GM06990 (cell line): ENCODE measurements at regions not wholly inside any gene's neighbourhood (a gene's known extent, or its start where the extent isn't known, plus 50 kb on each side); places are given as distances from the start of the nearest gene placed in this dataset.

Experiments
- DNase-seq: peaks from one replicate; pipeline ENCODE4 v3.0.0-alpha.2; 2011; ENCODE audit not compliant: insufficient read length; ENCODE audit errors: extremely low read depth
- H3K27me3 ChIP-seq: replicated peaks from 2 replicates; pipeline ENCODE4 v1.6.0; 2011; ENCODE audit warnings: low read length; ENCODE audit not compliant: control insufficient read depth, insufficient read depth
- H3K36me3 ChIP-seq: 2 replicates; pipeline ENCODE4 v1.5.1; 2011; ENCODE audit warnings: low read length; ENCODE audit not compliant: control insufficient read depth, insufficient read depth
- H3K4me3 ChIP-seq: replicated peaks from 2 replicates; pipeline ENCODE4 v1.5.1; 2011; ENCODE audit warnings: low read depth, mild to moderate bottlenecking, control low read depth, low read length
- TF ChIP-seq, protein P1 (sequence below): IDR thresholded peaks from 2 replicates; pipeline ENCODE4 v1.5.1; 2011; ENCODE audit warnings: low read length, control low read depth, mild to moderate bottlenecking, inconsistent platforms; ENCODE audit not compliant: insufficient read depth, poor library complexity, severe bottlenecking

DNA sequence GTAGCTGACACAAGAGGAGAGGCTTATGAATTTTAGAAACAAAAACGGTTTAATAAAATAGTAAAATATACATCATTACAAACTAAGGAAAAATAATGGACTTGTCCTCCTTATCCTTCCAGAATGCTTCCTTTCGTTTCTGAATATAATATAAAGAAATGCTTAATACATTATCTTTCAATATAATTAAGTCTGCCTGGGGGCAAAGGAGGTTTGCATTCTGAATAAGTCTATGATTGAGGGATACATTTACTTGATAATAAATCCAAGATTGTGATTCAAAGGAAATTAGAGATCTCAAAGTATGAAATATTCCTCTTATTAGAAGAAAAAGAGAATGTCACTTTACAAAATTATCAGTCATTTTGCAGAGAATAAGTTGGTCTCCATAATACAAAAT is 386.5 kb downstream of the SPATA31D1 start:
- Histone ChIP-seq H3K36me3 (no peaks in the 10 kb centered on the region), H3K27me3 (no peaks in the 10 kb centered on the region), H3K4me3 (no peak overlapping the region)
- TF ChIP-seq, protein P1, sequence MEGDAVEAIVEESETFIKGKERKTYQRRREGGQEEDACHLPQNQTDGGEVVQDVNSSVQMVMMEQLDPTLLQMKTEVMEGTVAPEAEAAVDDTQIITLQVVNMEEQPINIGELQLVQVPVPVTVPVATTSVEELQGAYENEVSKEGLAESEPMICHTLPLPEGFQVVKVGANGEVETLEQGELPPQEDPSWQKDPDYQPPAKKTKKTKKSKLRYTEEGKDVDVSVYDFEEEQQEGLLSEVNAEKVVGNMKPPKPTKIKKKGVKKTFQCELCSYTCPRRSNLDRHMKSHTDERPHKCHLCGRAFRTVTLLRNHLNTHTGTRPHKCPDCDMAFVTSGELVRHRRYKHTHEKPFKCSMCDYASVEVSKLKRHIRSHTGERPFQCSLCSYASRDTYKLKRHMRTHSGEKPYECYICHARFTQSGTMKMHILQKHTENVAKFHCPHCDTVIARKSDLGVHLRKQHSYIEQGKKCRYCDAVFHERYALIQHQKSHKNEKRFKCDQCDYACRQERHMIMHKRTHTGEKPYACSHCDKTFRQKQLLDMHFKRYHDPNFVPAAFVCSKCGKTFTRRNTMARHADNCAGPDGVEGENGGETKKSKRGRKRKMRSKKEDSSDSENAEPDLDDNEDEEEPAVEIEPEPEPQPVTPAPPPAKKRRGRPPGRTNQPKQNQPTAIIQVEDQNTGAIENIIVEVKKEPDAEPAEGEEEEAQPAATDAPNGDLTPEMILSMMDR, result no peak
- no peak for DNase-seq

DNA sequence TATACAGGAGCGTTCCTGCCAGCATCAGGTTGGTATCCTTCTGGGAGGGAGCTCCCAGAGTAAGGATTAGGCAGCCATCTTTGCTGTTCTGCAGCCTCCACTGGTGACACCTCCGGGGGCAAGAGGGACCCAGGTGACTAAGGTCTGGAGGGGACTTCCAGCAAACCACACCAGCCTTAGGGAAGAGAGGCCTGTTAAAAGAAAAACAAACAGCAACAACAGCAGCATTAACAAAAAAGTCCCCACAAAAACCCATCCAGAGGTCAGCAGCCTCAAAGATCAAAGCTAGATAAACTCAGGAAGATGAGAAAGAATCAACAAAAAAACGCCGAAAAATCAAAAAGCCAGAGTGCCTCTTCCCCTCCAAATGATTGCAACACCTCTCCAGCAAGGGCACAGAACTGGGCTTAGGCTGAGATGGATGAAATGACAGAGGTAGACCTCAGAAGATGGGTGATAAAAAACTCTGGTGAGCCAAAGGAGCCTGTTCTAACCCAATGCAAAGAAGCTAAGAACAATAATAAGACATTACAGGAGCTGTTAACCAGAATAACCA is 388.2 kb downstream of the SPATA31D1 start:
- TF ChIP-seq, protein P1, result no peak
- Histone ChIP-seq H3K27me3 (no peaks in the 10 kb centered on the region), H3K4me3 (no peak overlapping the region), H3K36me3 (no peaks in the 10 kb centered on the region)
- DNase-seq, result no peak

DNA sequence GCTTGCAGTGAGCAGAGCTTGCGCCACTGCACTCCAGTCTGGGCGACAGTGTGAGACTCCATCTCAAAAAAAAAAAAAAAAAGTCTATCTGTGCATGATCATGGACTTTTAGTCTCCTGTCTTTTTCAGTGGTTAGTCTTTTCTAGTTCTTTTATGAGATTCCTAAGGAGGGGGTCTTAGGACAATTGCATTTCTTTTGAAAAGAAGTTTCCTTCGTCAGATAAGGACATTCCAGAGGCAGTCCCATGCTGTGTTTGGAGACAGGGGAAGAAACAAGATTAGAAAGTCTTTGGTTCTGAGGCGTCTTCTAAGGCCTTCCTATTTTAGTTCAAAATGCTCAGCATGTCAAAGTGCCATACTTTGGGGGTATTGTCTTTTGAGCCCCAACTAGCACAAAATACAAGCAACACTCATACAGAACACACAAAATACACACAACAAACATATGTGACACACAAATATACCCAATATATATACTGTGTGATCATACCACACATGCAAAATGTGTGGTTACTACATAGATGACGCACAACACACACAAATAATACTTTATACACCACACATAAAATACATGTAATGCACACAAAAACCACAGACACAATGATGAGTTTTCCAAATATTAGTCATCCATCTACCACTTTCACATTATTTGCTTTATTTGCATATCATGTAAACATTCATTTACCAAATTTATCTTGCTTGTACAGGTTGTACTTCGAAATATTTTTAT is 394.5 kb downstream of the SPATA31D1 start:
- no peak for DNase-seq
- Histone ChIP-seq H3K27me3 (no peaks in the 10 kb centered on the region), H3K4me3 (no peak overlapping the region), H3K36me3 (no peaks in the 10 kb centered on the region)
- TF ChIP-seq, protein P1, result no peak

DNA sequence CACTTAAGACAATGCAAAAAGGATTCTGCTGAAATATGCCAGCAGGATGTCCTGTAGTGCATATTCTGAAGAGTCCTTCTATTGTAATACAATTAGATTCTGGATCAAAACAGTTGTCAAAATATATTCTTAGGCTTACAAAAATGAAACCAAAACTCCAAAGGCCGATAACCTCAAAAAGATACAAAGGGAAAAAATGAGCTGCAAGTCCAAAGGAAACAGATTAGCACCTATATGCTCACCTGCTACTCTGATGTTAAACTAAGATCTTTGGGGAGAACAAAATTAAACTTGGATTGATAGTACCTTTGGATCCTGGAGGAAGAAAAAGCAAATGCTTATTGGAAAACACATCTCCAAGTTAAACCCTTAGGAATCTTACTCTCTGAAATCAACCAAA is 397.1 kb downstream of the SPATA31D1 start:
- no peak for DNase-seq
- Histone ChIP-seq H3K36me3 (no peaks in the 10 kb centered on the region), H3K4me3 (no peak overlapping the region), H3K27me3 (no peaks in the 10 kb centered on the region)
- TF ChIP-seq, protein P1, result no peak

DNA sequence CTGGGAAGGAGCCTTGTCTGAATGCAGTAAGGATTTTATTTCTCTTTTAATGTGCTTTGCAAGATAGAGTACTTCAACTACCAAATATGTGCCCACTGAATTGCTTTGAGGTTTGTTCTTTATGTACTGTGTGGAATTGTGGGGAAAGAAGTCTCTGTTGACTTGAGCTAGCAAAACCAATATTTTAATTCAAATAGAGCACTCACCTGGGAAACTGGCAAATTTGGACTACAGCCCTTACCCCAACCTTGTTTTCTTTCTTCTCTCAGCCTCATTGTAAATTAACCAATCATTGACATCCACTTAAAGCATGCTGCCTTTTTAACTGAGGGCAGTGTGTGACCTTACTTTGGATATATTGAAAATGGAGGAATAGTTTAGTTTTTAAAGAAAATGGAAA is 409.0 kb downstream of the SPATA31D1 start:
- TF ChIP-seq, protein P1, result no peak
- Histone ChIP-seq H3K27me3 (no peaks in the 10 kb centered on the region), H3K36me3 (no peaks in the 10 kb centered on the region), H3K4me3 (no peak overlapping the region)
- no peak for DNase-seq
